PC-3 (cell line): ENCODE measurements at regions not wholly inside any gene's neighbourhood (a gene's known extent, or its start where the extent isn't known, plus 50 kb on each side); places are given as distances from the start of the nearest gene placed in this dataset.

Experiments used
- ATAC-seq: fragments of 200-7000 bp; cut with Tn5 transposase; 2 replicates; pipeline ENCODE4 v1.9.1; 2020; ENCODE audit warnings: mild to moderate bottlenecking, moderate library complexity
- BruUV-seq: library from RNA; stranded (reverse); fragments of 400-500 nt; replicated peaks from 2 replicates; lab custom pipeline; 2021; lab: Mats Ljungman, UMichigan
- CTCF ChIA-PET: fragments of 300-600 bp; sonication (Branson Sonifier 250); formaldehyde crosslinking; loops from one replicate; lab custom pipeline; 2022; ENCODE audit warnings: antibody characterized with exemption; lab: Charles Lee
- POLR2A ChIA-PET: fragments of 300-600 bp; sonication (Branson Sonifier 250); formaldehyde crosslinking; loops from one replicate; lab custom pipeline; 2022; ENCODE audit warnings: antibody characterized with exemption; ENCODE audit not compliant: unreplicated experiment; lab: Charles Lee
- DNase-seq: peaks from one replicate; pipeline ENCODE4 v3.0.0-alpha.2; 2015
- H2AFZ ChIP-seq: fragments of 300-600 bp; sonication (generic); 2 replicates; pipeline ENCODE4 v1.6.0; 2016; ENCODE audit warnings: antibody characterized with exemption, low read length
- H3F3A ChIP-seq: fragments of 300-600 bp; sonication (generic); one replicate; pipeline ENCODE4 v1.6.0; 2017; ENCODE audit warnings: antibody characterized with exemption, low read length, control low read depth, mild to moderate bottlenecking; ENCODE audit not compliant: unreplicated experiment
- H3K27ac ChIP-seq: fragments of 300-600 bp; sonication (generic); 2 replicates; pipeline ENCODE4 v1.5.1; 2016; ENCODE audit warnings: mild to moderate bottlenecking, low read length
- H3K27me3 ChIP-seq: fragments of 300-600 bp; sonication (generic); 2 replicates; pipeline ENCODE4 v1.6.1; 2016; ENCODE audit warnings: low read length, mixed read lengths
- H3K36me3 ChIP-seq: fragments of 300-600 bp; sonication (generic); 2 replicates; pipeline ENCODE4 v1.6.1; 2016; ENCODE audit warnings: low read depth, mixed run types, low read length, mixed read lengths
- H3K4me1 ChIP-seq: fragments of 300-600 bp; sonication (generic); 2 replicates; pipeline ENCODE4 v1.5.1; 2016; ENCODE audit warnings: low read length; ENCODE audit not compliant: insufficient read depth
- H3K4me2 ChIP-seq: fragments of 300-600 bp; sonication (generic); 2 replicates; pipeline ENCODE4 v1.6.0; 2016; ENCODE audit warnings: low read length
- H3K4me3 ChIP-seq: fragments of 300-600 bp; sonication (generic); 2 replicates; pipeline ENCODE4 v1.5.1; 2016; ENCODE audit warnings: mild to moderate bottlenecking, low read length, mixed read lengths
- H3K79me2 ChIP-seq: fragments of 300-600 bp; sonication (generic); 2 replicates; pipeline ENCODE4 v1.6.1; 2017; ENCODE audit warnings: low read length, mixed read lengths
- H3K9ac ChIP-seq: fragments of 300-600 bp; sonication (generic); 2 replicates; pipeline ENCODE4 v1.6.0; 2016; ENCODE audit warnings: mild to moderate bottlenecking, low read length
- H3K9me2 ChIP-seq: fragments of 300-600 bp; sonication (generic); replicated peaks from 2 replicates; pipeline ENCODE4 v1.6.1; 2016; ENCODE audit warnings: mixed run types, low read length, mixed read lengths
- H3K9me3 ChIP-seq: fragments of 300-600 bp; sonication (generic); 2 replicates; pipeline ENCODE4 v1.6.1; 2016; ENCODE audit warnings: low read length, mixed read lengths
- H4K20me1 ChIP-seq: fragments of 300-600 bp; sonication (generic); 2 replicates; pipeline ENCODE4 v1.6.1; 2016; ENCODE audit warnings: low read length, mixed read lengths
- CTCF ChIP-seq: fragments of 300-600 bp; sonication (generic); conservative IDR thresholded peaks from 2 replicates; pipeline ENCODE4 v1.5.1; 2017; ENCODE audit warnings: antibody characterized with exemption, low read depth, mild to moderate bottlenecking, low read length
- EZH2 ChIP-seq: fragments of 300-600 bp; sonication (generic); IDR thresholded peaks from one replicate; pipeline ENCODE4 v1.6.1; 2017; ENCODE audit warnings: antibody characterized with exemption, mild to moderate bottlenecking, low read length; ENCODE audit not compliant: unreplicated experiment
- EZH2phosphoT487 ChIP-seq: fragments of 300-600 bp; sonication (generic); IDR thresholded peaks from 2 replicates; pipeline ENCODE4 v1.6.1; 2018; ENCODE audit warnings: mild to moderate bottlenecking, antibody characterized with exemption, low read length, borderline replicate concordance
- intact Hi-C: fragments of 100-400 bp; cut with micrococcal nuclease; formaldehyde crosslinking; loops from 2 replicates; pipeline ENCODE4 v1.9.0; 2023

GRCh38 chr13:50616101-50616500, 227.4 kb downstream of the DLEU7 start:
- intact Hi-C loops = no loop called here

GRCh38 chr13:50617134-50617721, 226.3 kb downstream of the DLEU7 start:
- Histone ChIP-seq H3K9me3 (no peaks in the 10 kb centered on the region), H4K20me1 (no peaks in the 10 kb centered on the region), H3K9ac (no peak overlapping the region), H2AFZ (no peak overlapping the region), H3K4me3 (no peak overlapping the region), H3K4me2 (peak overlapping the region; percentile 50), H3K9me2 (no peaks in the 10 kb centered on the region), H3F3A (no peaks in the 10 kb centered on the region), H3K79me2 (no peaks in the 10 kb centered on the region), H3K36me3 (no peaks in the 10 kb centered on the region), H3K4me1 (peaks cover 17% of the 10 kb centered on the region), H3K27ac (peak overlapping the region; percentile 43), H3K27me3 (0 out of 2 replicates have a peak, but pooled peaks cover 2% of the 10 kb centered on the region)
- intact Hi-C loops = loop anchor here (1.0 kb wide), 1 partner anchor 28 kb away; no protein-coding TSS in a partner anchor
- ATAC-seq = peak; percentile 97
- POLR2A ChIA-PET = interaction anchor here (0.6 kb wide), 1 partner anchor 608 kb away, joined by 3 read pairs; no protein-coding TSS in a partner anchor
- no TSS peak for BruUV-seq
- CTCF ChIA-PET = no interaction called here
- TF ChIP-seq EZH2 = no peak
- TF ChIP-seq CTCF = no peak
- TF ChIP-seq EZH2phosphoT487 = no peak
- peak; percentile 87 for DNase-seq

More at GRCh38 chr13:50616101-50616500, 227.4 kb downstream of the DLEU7 start:
- H3K9ac ChIP-seq = no peak overlapping the region
- H3K9me2 ChIP-seq = no peaks in the 10 kb centered on the region
- ChIA-PET CTCF (no interaction called here), POLR2A (no interaction called here)
- H3K79me2 ChIP-seq = no peaks in the 10 kb centered on the region
- peaks cover 17% of the 10 kb centered on the region for H3K4me1 ChIP-seq
- H3K27ac ChIP-seq = no peak overlapping the region
- H3K4me3 ChIP-seq = no peak overlapping the region
- ATAC-seq (no peak), DNase-seq (peak; percentile 2)
- H3K4me2 ChIP-seq = no peak overlapping the region
- no peaks in the 10 kb centered on the region for H3F3A ChIP-seq
- H3K27me3 ChIP-seq = no peaks in the 10 kb centered on the region
- no peak for TF ChIP-seq EZH2
- no peak for TF ChIP-seq EZH2phosphoT487
- 0 out of 2 replicates have a peak, but pooled peaks have one; percentile 13 for TF ChIP-seq CTCF
- no peaks in the 10 kb centered on the region for H3K9me3 ChIP-seq
- no TSS peak for BruUV-seq
- H2AFZ ChIP-seq = no peak overlapping the region
- H3K36me3 ChIP-seq = no peaks in the 10 kb centered on the region
- no peaks in the 10 kb centered on the region for H4K20me1 ChIP-seq

GRCh38 chr13:50618206-50618605, 225.3 kb downstream of the DLEU7 start:
- 0 out of 2 replicates have a peak, but pooled peaks cover 2% of the 10 kb centered on the region for H3K27me3 ChIP-seq
- H3K9ac ChIP-seq = no peak overlapping the region
- BruUV-seq = no TSS peak
- no peaks in the 10 kb centered on the region for H3K79me2 ChIP-seq
- no peaks in the 10 kb centered on the region for H3K9me2 ChIP-seq
- ChIA-PET CTCF (interaction anchor here (0.7 kb wide), 1 partner anchor 20 kb away, joined by 3 read pairs; no protein-coding TSS in a partner anchor), POLR2A (no interaction called here)
- H3K4me3 ChIP-seq = no peak overlapping the region
- H3K36me3 ChIP-seq = no peaks in the 10 kb centered on the region
- H3K9me3 ChIP-seq = no peaks in the 10 kb centered on the region
- no peak for TF ChIP-seq EZH2
- no peak for TF ChIP-seq EZH2phosphoT487
- no peak for TF ChIP-seq CTCF
- H3F3A ChIP-seq = no peaks in the 10 kb centered on the region
- no peak for DNase-seq
- H3K4me1 ChIP-seq = peaks cover 17% of the 10 kb centered on the region
- no peaks in the 10 kb centered on the region for H4K20me1 ChIP-seq
- H2AFZ ChIP-seq = no peak overlapping the region
- no peak overlapping the region for H3K27ac ChIP-seq
- no peak for ATAC-seq
- intact Hi-C loops = no loop called here
- H3K4me2 ChIP-seq = no peak overlapping the region
